Ectodermal cell (in vitro differentiated cells): ENCODE measurements at regions not wholly inside any gene's neighbourhood (a gene's known extent, or its start where the extent isn't known, plus 50 kb on each side); places are given as distances from the start of the nearest gene placed in this dataset.

Source experiments
- H3K27ac ChIP-seq: 2 replicates; pipeline ENCODE4 v1.7.0; 2013; ENCODE audit warnings: mild to moderate bottlenecking, low read depth, low read length; ENCODE audit not compliant: insufficient read depth, poor library complexity, severe bottlenecking
- H3K27me3 ChIP-seq: 2 replicates; pipeline ENCODE4 v1.7.0; 2013; ENCODE audit warnings: mild to moderate bottlenecking, low read length; ENCODE audit not compliant: insufficient read depth, control insufficient read depth, poor library complexity, severe bottlenecking
- H3K36me3 ChIP-seq: one replicate; pipeline ENCODE4 v1.7.0; 2013; ENCODE audit warnings: low read length; ENCODE audit not compliant: control insufficient read depth, insufficient read depth
- H3K4me1 ChIP-seq: one replicate; pipeline ENCODE4 v1.7.0; 2013; ENCODE audit warnings: low read length; ENCODE audit not compliant: control insufficient read depth, insufficient read depth
- H3K4me3 ChIP-seq: 2 replicates; pipeline ENCODE4 v1.7.0; 2013; ENCODE audit warnings: low read depth, low read length, control low read depth; ENCODE audit not compliant: insufficient read depth
- H3K9me3 ChIP-seq: 2 replicates; pipeline ENCODE4 v1.7.0; 2013; ENCODE audit warnings: mild to moderate bottlenecking, low read length, moderate library complexity; ENCODE audit not compliant: control insufficient read depth
- WGBS, 2 experiments: methylation state at CpG; one replicate each; pipeline ENCODE4 v1.1.7; 2013; ENCODE audit warnings: missing lambda C conversion rate in 2 of 2; 5-methylcytosine and 5-hydroxymethylcytosine counted together

DNA sequence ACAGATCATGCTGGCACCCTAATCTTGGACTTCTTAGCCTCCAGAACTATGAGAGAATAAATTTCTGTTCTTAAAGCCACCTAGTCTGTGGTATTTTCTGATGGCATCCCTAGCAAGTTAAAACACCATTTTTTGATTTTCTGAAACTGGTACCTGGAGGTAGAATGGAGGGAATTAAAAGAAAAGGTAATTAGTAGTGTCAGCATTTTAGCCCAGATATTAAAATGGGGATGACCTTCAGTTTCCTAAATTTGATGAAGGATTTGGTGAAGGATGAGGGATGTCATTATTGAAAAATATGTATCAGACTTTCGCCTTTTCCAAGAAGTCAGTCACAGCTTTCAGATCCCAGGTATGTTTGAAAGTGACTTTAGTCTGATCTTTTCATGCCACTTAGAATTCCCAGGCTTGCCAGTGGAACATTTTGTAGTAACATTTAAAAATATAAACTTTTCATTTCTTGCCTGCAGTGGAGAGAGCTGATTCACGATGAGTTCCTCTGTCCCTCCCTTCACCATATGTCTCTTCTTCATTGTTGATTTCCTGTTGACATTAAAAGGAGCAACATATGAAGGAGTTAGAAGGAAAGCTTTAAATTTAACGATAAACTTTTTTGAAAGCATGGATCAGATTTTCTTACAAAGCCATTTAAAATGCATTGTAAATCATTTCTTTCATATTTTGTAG, 169.4 kb downstream of the SLIT2 start:
- Histone ChIP-seq H3K4me3 (no peak overlapping the region), H3K27me3 (no peaks in the 10 kb centered on the region), H3K9me3 (no peaks in the 10 kb centered on the region), H3K4me1 (no peaks in the 10 kb centered on the region), H3K36me3 (no peaks in the 10 kb centered on the region), H3K27ac (no peak overlapping the region)
- 98 to 100% methylated on average over 2 to 3 of the region's 3 CpGs for WGBS, 2 experiments

DNA sequence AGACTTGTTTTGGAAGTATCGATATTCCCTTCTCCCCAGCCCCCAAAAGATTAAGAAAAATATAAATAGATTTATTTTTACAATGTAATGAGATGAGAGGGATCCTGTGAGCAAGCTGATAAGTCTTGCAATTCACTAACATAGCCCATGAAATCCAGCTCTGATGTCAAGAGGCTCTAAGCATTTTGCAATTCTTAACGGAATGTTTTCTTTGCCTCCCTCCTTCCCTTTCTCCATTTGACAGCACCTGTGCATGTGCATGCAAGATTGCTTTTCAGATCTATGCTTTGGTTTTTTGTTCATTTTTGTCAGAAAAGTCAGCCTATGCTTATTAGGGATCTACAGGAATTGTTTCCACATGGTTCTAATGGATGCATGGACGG, 169.9 kb downstream of the SLIT2 start:
- no peaks in the 10 kb centered on the region for H3K36me3 ChIP-seq
- H3K27me3 ChIP-seq = no peaks in the 10 kb centered on the region
- no peak overlapping the region for H3K27ac ChIP-seq
- WGBS, 2 experiments = 92 to 95% methylated on average over 2 of the region's 3 CpGs
- no peaks in the 10 kb centered on the region for H3K4me1 ChIP-seq
- H3K4me3 ChIP-seq = no peak overlapping the region
- no peaks in the 10 kb centered on the region for H3K9me3 ChIP-seq

GRCh38 chr4:20422398-20422797, 170.7 kb downstream of the SLIT2 start:
- Histone ChIP-seq H3K9me3 (no peaks in the 10 kb centered on the region), H3K27ac (no peak overlapping the region), H3K4me3 (no peak overlapping the region), H3K27me3 (no peaks in the 10 kb centered on the region), H3K4me1 (no peaks in the 10 kb centered on the region), H3K36me3 (no peaks in the 10 kb centered on the region)
- WGBS, 2 experiments = 28 to 33% methylated on average over 2 of the region's 2 CpGs

DNA sequence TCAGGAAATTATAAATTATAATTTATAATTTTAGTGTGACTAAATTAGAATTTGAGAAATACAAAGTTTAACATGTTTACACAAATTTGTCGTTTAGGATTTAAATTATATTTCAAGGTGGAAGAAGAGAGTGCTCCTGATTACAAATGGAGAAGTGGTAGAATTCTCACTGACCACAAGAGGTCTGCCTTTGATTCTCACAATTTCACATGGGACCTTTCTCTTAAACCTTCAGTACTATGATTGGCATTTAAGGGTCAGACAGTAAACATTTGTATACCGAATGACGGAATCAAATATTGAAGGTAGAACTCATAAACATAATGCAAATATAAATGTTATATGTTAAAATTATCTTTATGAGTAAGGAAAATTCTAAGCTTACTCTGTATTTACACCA, 171.7 kb downstream of the SLIT2 start:
- 93% methylated on average over 1 of the region's 3 CpGs; no CpG with 5 or more reads in 1 of the 2 experiments for WGBS, 2 experiments
- Histone ChIP-seq H3K9me3 (no peaks in the 10 kb centered on the region), H3K27me3 (no peaks in the 10 kb centered on the region), H3K36me3 (no peaks in the 10 kb centered on the region), H3K27ac (no peak overlapping the region), H3K4me1 (no peaks in the 10 kb centered on the region), H3K4me3 (no peak overlapping the region)

DNA sequence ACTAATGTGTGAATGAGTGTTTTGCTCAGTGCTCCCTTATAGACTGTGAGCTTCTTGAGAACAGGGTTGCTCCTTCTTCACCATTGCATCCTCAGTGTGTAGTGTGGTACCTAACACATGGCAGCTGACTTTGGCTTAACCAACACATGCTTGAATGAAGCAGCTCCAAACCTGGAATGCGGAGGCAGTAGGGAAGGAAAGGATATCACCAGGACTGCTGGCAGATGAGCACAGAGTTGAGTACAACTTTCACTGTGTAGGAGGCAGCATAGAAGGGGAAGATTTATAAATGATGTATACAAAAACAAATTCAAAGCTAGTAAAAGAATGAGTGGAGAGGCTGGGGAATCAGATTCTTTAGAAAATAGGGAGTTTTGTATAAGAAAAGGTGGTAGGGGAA, 174.3 kb downstream of the SLIT2 start:
- H3K9me3 ChIP-seq = no peaks in the 10 kb centered on the region
- H3K27ac ChIP-seq = no peak overlapping the region
- no peaks in the 10 kb centered on the region for H3K4me1 ChIP-seq
- no peaks in the 10 kb centered on the region for H3K27me3 ChIP-seq
- H3K4me3 ChIP-seq = no peak overlapping the region
- H3K36me3 ChIP-seq = no peaks in the 10 kb centered on the region
- 84 to 100% methylated on average over 1 of the region's 1 CpG for WGBS, 2 experiments

- WGBS, 2 experiments = 84 to 85% methylated on average over 7 of the region's 8 CpGs
- no peaks in the 10 kb centered on the region for H3K27me3 ChIP-seq
- peaks cover 14% of the 10 kb centered on the region for H3K4me1 ChIP-seq
- H3K36me3 ChIP-seq = no peaks in the 10 kb centered on the region
- no peaks in the 10 kb centered on the region for H3K9me3 ChIP-seq
- H3K4me3 ChIP-seq = no peak overlapping the region
- H3K27ac ChIP-seq = no peak overlapping the region
Observed at GRCh38 chr4:20428436-20429160, 176.9 kb downstream of the SLIT2 start.

- Histone ChIP-seq H3K27me3 (no peaks in the 10 kb centered on the region), H3K27ac (no peak overlapping the region), H3K9me3 (no peaks in the 10 kb centered on the region), H3K4me3 (no peak overlapping the region), H3K4me1 (peaks cover 14% of the 10 kb centered on the region), H3K36me3 (no peaks in the 10 kb centered on the region)
- 73 to 83% methylated on average over 4 to 5 of the region's 5 CpGs for WGBS, 2 experiments
Observed at GRCh38 chr4:20430259-20430941, 178.7 kb downstream of the SLIT2 start.

GRCh38 chr4:20431543-20431951, 179.8 kb downstream of the SLIT2 start:
- peaks cover 14% of the 10 kb centered on the region for H3K4me1 ChIP-seq
- H3K9me3 ChIP-seq = no peaks in the 10 kb centered on the region
- H3K36me3 ChIP-seq = no peaks in the 10 kb centered on the region
- no peak overlapping the region for H3K4me3 ChIP-seq
- H3K27me3 ChIP-seq = no peaks in the 10 kb centered on the region
- H3K27ac ChIP-seq = peak overlapping the region; percentile 68
- 59 to 77% methylated on average over 6 of the region's 6 CpGs for WGBS, 2 experiments

GRCh38 chr4:20432088-20432487, 180.4 kb downstream of the SLIT2 start:
- WGBS, 2 experiments = 47 to 61% methylated on average over 3 to 5 of the region's 5 CpGs
- Histone ChIP-seq H3K4me1 (peaks cover 14% of the 10 kb centered on the region), H3K36me3 (no peaks in the 10 kb centered on the region), H3K9me3 (no peaks in the 10 kb centered on the region), H3K27me3 (no peaks in the 10 kb centered on the region), H3K4me3 (no peak overlapping the region), H3K27ac (peak overlapping the region; percentile 68)

- no peaks in the 10 kb centered on the region for H3K27me3 ChIP-seq
- H3K4me3 ChIP-seq = no peak overlapping the region
- no peaks in the 10 kb centered on the region for H3K36me3 ChIP-seq
- H3K4me1 ChIP-seq = peaks cover 14% of the 10 kb centered on the region
- WGBS, 2 experiments = 83 to 93% methylated on average over 3 to 5 of the region's 5 CpGs
- no peaks in the 10 kb centered on the region for H3K9me3 ChIP-seq
- H3K27ac ChIP-seq = no peak overlapping the region
Observed at GRCh38 chr4:20433097-20433705, 181.5 kb downstream of the SLIT2 start.
